ENCODE measurements at regions not wholly inside any gene's neighbourhood (a gene's known extent, or its start where the extent isn't known, plus 50 kb on each side); places are given as distances from the start of the nearest gene placed in this dataset.
A peak's percentile ranks its signal among the peaks of the same experiment; 100 is the strongest.

DNA sequence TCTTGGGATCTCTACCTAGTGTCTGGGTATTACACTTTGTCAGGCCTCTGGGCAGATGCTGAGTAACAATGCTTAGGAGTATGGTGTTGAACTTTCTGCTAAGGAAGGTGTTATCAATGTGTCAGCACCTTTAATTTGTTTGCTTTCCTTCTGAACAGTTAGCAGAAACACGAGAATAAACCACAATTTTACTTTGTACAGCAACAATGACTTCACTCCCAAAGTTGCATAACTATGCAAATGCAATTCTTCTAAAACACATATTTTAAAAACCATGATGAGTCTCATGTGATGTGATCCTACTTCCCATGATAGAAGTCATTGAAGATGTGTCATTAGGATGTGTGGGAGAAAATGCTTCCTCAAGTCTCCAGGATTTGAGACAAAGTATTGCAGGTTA is 155.0 kb downstream of the POSTN start:
- DNase-seq (ENCODE audit: low read depth in 1 of 2, low spot score in 1 of 2): peak in 1 of 2 donors; percentile 77
- Histone ChIP-seq H3K9me3 (ENCODE audit: low read depth) (no peaks in the 10 kb centered on the region), H3K36me3 (no peaks in the 10 kb centered on the region), H3K4me3 (no peak overlapping the region), H3K4me1 (ENCODE audit: low read depth) (no peaks in the 10 kb centered on the region), H3K27ac (no peak overlapping the region), H3K27me3 (no peaks in the 10 kb centered on the region)
- TF ChIP-seq, protein P1, sequence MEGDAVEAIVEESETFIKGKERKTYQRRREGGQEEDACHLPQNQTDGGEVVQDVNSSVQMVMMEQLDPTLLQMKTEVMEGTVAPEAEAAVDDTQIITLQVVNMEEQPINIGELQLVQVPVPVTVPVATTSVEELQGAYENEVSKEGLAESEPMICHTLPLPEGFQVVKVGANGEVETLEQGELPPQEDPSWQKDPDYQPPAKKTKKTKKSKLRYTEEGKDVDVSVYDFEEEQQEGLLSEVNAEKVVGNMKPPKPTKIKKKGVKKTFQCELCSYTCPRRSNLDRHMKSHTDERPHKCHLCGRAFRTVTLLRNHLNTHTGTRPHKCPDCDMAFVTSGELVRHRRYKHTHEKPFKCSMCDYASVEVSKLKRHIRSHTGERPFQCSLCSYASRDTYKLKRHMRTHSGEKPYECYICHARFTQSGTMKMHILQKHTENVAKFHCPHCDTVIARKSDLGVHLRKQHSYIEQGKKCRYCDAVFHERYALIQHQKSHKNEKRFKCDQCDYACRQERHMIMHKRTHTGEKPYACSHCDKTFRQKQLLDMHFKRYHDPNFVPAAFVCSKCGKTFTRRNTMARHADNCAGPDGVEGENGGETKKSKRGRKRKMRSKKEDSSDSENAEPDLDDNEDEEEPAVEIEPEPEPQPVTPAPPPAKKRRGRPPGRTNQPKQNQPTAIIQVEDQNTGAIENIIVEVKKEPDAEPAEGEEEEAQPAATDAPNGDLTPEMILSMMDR (IDR thresholded peaks at IDR 0.05; ENCODE audit: low read depth, low read length): no peak

DNA sequence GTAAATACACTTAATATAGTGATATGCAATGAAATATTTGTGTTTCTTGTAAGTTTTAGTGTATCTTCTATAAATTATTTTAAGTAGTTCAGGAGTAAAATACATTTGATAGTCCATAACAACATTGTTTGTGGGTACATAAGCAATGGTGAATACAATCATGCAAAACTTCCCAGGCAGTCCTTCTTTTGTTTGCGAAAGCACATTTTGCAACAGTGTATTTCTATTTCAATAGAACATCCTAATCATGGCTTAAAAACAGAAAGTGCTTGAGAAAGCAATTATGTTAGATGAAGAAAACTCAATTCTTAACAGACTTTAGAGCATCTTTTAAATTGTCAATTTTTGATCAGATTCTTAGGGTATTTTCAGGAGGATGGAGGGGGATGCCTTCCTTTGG is 155.6 kb downstream of the POSTN start:
- Histone ChIP-seq H3K4me1 (ENCODE audit: low read depth) (no peaks in the 10 kb centered on the region), H3K9me3 (ENCODE audit: low read depth) (no peaks in the 10 kb centered on the region), H3K27me3 (no peaks in the 10 kb centered on the region), H3K36me3 (no peaks in the 10 kb centered on the region), H3K4me3 (no peak overlapping the region), H3K27ac (no peak overlapping the region)
- TF ChIP-seq, protein P1 (IDR thresholded peaks at IDR 0.05; ENCODE audit: low read depth, low read length): no peak
- peak in 1 of 2 donors; percentile 40 for DNase-seq (ENCODE audit: low read depth in 1 of 2, low spot score in 1 of 2)

DNA sequence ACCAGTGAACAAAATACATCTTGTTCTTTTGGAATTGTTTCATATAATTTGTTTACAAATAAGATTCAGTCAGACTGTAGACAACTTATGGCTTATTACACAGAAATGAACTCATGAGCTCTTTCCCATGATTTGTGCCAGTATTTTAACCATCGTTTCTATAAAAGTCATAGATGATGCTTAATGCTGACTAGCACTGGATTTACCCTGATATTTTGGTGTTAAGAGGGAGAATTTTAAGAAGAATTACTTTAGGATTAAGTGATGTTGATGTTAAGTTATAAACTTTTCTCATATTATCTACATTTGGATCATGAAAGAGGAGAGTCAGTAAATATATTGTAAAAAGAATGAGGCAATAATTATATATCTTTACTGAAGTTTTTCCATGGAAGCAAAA is 162.7 kb downstream of the POSTN start:
- Histone ChIP-seq H3K4me3 (no peak overlapping the region), H3K4me1 (ENCODE audit: low read depth) (no peaks in the 10 kb centered on the region), H3K9me3 (ENCODE audit: low read depth) (no peaks in the 10 kb centered on the region), H3K27ac (no peak overlapping the region), H3K27me3 (no peaks in the 10 kb centered on the region), H3K36me3 (no peaks in the 10 kb centered on the region)
- TF ChIP-seq, protein P1 (IDR thresholded peaks at IDR 0.05; ENCODE audit: low read depth, low read length): no peak
- no peak for DNase-seq (ENCODE audit: low read depth in 1 of 2, low spot score in 1 of 2)

DNA sequence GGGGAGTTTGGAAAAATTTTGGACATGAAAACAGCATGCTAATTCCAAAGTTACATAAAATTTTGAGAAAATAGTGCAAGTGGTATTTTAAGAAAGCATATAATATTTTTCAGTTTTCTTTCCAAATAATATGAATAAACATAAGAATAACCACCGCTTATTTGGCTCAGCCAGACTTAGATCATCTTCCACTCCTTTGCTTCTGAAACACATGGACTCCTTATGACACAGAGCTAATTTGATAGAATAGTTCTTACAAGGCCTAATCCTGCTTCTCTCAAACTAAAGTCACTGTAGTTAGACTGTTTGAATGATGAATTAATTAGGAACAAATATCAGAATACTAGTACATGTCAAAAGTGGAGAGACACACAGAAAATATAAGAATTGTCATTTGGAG is 165.5 kb downstream of the POSTN start:
- TF ChIP-seq, protein P1 (IDR thresholded peaks at IDR 0.05; ENCODE audit: low read depth, low read length): no peak
- Histone ChIP-seq H3K4me1 (ENCODE audit: low read depth) (no peaks in the 10 kb centered on the region), H3K4me3 (no peak overlapping the region), H3K9me3 (ENCODE audit: low read depth) (no peaks in the 10 kb centered on the region), H3K27me3 (no peaks in the 10 kb centered on the region), H3K36me3 (no peaks in the 10 kb centered on the region), H3K27ac (no peak overlapping the region)
- DNase-seq (ENCODE audit: low read depth in 1 of 2, low spot score in 1 of 2): no peak

DNA sequence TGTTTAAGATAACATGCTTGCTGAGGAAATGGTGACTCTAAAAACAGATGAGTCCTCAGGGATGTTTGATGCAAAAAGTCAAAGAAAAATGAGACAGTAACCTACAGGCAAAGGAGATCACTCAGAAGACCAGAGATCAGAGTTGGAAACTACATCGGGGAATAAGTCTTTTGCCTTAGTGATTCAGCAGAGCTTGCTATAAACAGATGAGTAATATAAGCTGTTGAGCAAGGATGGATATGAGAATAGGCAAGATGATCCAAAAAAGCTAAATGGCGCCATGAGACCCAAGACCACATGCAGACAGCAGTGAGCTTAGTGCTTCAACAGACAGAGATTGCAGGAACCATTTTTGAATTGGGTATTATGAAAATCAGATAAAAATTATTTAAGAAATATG is 168.6 kb downstream of the POSTN start:
- no peak overlapping the region for H3K4me3 ChIP-seq
- H3K4me1 ChIP-seq (ENCODE audit: low read depth): no peaks in the 10 kb centered on the region
- TF ChIP-seq, protein P1 (IDR thresholded peaks at IDR 0.05; ENCODE audit: low read depth, low read length): no peak
- no peaks in the 10 kb centered on the region for H3K36me3 ChIP-seq
- H3K27ac ChIP-seq: no peak overlapping the region
- peak in 1 of 2 donors; percentile 69 for DNase-seq (ENCODE audit: low read depth in 1 of 2, low spot score in 1 of 2)
- no peaks in the 10 kb centered on the region for H3K27me3 ChIP-seq
- no peaks in the 10 kb centered on the region for H3K9me3 ChIP-seq (ENCODE audit: low read depth)
